Ecto neural progenitor cell (in vitro differentiated cells): ENCODE measurements at regions not wholly inside any gene's neighbourhood (a gene's known extent, or its start where the extent isn't known, plus 50 kb on each side); places are given as distances from the start of the nearest gene placed in this dataset.
"Not testable (repeated sequence)": the region's sequence is repeated elsewhere in the genome, so short reads cannot be mapped to it uniquely, and the experiment has no call there.

Experiments
- DNase-seq: peaks from one replicate; pipeline ENCODE4 v3.0.0-alpha.2; 2018; ENCODE audit warnings: low spot score

DNA sequence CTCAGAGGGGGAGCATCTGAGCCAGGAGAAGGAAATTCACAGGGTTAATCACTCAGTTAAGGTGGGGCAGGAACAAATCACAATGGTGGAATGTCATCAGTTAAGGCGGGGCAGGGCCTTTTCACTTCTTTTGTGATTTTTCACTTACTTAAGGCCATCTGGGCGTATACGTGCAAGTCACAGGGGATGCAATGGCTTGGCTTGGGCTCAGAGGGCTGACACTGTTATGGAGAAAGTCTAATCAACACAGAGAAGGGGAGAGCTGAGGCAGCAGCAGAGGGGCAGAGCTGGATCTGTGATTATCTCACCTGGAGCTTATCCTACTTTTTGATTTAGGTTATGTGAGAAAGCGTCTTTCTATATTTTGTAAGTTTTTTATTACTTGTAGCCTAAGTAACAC is 350.1 kb downstream of the NSUN3 start:
- not testable (repeated sequence) for DNase-seq

DNA sequence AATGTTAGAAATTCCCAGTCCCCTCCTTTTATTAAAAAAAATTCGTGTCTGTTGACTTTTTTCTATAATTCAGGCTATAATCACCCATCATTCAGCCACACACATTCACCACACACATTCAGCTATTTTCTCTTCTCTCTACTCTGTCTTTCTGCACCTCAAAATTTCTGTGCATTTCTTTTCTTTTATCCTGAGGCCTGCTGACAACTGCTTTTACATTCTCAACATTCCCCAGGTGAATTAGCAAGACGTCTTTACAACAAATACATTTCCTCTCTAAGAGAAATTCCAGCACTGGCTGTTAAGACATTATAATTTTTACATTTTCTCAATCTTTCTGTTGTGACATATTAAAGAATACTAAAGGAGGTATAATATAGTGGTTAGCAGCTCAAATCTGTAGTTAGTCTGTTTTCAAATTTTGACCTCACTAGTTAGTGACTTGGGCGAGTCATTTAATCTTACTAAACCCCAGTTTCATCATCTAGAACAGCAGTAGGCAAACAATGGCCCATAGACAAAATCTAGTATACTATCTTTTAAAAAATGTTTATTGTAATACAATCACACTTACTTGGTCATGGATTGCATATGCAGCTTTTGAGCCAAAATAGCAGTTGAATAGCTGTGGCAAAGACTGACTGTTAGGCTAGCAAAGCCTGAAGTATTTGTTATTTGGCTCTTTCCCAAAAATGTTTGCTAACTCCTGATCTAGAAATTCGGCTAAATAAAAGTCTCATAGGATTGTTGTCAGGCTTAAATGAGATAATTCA is 350.7 kb downstream of the NSUN3 start:
- no peak for DNase-seq

DNA sequence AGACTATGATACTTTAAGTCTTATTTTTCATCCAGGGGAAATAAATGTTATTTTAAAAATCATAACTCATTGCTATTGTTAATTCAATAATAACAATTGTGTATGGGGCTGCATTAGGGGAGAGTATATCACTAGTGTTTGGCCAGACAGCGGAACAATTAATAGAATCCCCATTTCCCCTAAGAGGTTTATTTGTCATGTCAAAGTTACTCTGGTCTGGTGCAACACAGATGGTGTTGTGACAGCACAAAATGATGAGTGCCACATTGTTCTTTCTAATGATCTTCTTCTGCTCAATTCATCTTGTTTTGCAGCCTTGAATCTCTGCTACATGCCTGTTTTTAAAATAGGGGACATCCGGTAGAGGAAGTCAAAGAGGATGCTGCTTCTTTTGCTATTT is 351.6 kb downstream of the NSUN3 start:
- no peak for DNase-seq

DNA sequence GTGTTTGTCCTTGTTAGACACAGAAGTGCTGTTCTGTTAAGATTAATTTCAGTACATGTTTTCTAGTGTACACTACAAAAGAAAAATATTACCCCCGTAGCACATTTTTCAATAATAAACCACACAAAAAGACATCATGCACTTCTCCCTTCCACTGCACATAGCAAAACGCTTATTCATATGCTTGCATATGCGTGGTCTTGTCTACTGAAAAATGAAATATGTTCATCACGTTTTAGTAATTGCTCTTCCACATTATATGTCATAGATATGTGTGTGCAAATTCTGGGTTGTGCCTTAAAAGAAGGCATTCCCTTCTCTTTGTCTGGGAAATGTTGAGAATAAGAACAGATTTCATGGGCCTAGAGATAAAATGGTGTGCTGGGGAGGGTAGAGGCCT is 353.9 kb downstream of the NSUN3 start:
- DNase-seq, result no peak

DNA sequence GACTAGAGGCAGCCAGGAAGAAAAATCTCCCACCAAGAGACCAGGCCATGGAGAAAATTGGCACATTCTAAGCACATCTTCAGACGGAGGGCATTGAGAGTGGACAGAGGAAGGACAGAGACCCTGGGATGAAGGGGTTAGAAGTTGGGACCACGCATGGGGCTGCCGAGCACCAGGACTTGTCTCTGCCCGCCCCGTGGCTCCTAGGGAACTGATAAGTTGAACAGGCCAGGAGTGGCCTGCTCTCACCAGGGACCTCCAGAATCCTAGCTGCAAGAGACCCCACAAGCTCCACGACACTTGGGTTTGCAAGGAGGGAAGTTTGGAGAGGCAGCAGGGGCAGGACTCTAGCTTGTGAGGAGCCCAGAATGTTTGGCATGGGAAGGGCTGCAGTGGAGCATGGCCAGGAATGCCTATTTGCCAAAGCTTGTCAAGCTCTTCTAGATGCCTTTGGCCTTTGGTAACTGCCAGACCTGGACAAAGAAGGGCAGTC is 355.1 kb downstream of the NSUN3 start:
- DNase-seq, result no peak

DNA sequence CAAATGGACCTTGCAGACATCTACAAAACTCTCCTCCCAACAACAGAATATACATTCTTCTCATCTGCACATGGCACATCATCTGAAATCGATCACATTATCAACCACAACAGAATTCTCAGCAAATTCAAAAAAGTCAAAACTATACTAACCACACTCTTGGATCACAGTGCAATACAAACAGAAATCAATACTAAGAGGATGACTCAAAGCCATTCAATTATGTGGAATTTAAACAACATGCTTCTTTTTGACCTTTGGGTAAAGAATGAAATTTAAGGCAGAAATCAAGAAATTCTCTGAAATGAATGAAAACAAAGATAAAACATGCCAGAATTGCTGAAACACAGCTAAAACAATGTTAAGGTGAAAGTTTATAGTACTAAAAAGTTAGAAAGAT is 358.1 kb downstream of the NSUN3 start:
- no peak for DNase-seq

DNA sequence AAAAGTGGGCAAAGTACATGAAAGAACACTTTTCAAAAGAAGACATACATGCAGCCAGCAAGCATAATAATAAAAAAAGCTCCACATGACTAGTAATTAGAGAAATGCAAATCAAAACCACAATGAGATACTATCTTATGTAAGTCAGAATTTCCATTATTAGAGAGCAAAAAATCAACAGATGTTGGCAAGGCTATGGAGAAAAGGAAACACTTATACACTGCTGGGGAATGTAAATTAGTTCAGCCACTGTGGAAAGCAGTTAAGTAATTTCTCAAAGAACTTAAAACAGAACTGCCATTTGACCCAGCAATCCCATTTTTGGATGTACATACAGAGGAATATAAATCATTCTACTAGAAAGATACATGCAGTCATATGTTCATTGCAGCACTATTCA is 360.7 kb downstream of the NSUN3 start:
- no peak for DNase-seq

DNA sequence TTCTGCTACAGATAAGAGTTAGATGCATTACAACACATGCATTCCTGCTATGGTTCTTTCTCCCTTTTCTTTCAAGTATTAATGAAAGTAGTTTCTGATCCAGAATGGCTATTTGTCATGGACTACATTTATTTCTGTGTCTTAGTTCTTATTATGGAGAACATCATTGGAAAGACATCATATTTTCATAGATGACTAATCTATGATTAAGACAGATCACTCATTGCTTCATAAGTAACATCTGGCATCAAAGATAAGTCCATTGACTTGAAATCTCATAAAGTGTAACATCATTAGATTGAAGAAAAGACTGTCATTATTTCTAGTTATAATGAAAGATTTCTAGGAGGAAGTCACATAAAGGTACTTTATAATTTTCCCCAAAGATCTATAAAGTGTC is 366.7 kb downstream of the NSUN3 start:
- DNase-seq, result no peak

DNA sequence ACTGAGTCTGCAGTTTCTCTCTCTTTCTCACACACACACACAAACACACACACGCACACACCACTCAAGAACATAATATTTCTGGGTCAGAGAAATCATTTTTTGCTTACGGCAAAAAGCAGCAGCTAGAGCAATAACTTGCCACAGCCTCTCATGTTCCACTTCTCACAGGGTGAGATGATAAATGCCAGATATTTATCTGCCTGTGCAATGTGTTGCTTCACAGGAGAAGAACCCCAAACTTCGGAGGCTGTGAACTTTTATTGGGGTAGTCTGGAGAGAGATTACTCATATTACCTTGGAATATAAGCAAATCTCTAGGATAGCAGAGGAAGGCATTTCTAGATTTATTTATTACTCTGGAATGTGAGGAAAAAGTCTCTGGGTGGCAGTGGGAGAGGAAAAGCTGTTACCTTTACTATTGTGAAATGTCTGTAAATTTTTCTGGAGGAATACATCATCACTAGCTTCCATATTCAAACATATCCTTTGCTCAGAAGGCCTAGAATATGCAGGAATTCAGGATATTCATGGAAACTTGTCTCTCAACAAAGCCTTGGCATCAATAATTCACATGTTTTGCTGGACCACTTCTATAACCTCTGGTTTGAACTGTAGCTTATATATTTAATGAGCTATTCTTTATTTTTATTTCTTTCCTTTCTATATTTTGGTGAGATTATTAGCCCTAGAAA is 369.2 kb downstream of the NSUN3 start:
- DNase-seq, result no peak

DNA sequence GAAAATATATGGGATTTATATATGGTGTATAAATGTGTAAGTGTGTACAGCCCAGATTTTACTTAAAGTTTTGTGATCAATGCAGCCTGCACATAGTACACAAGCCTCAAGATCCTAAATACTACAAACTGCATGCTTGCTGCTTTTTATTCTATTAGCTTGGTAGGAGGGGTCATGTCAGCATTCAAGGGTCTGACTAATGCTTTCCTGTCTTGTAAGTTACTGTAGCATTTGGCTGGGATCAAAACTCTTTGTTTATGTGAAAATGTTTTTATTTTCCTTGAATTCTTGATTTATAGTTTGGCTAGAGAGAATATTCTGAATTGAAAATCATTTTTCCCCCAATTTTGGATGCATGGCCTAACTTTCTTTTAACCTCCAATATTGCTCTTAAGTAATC is 370.9 kb downstream of the NSUN3 start:
- DNase-seq, result no peak

DNA sequence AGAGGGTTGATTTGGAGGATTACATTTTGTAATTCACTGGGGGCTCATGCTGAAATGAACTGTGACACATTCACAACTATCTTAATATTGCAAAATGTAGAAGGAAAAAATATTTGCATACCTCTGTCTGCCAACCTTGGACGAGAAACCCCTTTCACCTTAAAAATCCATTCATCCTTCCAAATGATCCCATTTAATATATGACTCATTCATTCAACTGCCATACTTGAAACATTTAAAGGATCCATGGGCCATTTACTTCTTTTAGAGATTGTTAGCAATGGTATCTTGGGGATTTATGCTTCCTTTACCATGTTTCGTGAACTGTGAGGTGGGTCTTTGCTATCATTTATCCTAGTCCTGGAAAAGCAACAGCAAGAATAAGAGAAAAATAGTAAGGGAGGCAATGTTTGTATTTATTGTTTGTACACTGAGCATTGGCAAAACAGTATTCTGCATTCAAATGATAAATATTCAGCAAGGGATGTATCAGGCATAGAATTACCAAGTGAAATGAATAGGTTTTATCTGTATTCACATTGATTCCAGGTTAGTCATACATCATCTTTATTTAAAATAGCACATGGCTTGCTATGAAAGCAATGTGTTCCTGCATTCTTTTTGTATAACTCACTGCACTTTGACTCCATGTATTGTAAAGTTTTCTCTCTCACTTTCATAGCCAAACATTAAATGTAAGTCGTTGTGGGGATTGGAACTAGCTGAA is 378.1 kb downstream of the NSUN3 start:
- DNase-seq, result no peak

DNA sequence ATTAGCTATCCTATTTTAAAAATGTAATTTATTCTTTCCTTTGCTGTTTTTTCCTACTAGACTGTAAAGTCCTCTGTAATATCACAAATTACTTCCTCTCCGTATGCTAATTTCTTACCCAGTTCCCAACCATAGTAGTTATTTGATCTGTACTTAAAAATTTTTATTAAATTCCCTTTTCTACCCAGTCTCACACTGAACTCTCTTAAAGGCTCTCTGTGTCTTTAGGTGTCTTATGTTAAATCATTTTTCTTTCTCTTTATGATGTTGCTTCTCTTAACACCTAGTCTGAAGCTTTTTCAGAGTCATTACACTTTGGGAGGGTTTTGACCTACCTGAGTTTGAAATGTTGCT is 378.6 kb downstream of the NSUN3 start:
- DNase-seq, result no peak

DNA sequence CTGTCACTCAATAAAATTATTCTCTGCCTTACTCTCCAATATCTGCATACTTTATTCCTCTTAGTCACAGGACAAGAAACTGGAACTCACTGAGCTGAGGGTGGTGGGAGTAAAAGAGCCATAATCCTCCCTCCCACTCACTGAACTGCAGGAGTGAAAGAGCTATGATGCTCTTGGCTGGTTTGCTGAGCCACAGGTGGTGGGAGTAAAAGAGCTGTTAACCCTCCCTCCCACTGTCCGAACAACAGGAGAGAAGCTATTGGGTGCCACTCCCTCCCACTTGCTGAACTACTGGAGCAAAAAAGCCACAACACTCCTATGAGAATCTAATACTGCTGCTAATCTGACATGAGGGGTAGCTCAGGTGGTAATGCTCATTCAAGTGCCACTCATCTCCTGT is 391.0 kb downstream of the NSUN3 start:
- DNase-seq, result no peak

DNA sequence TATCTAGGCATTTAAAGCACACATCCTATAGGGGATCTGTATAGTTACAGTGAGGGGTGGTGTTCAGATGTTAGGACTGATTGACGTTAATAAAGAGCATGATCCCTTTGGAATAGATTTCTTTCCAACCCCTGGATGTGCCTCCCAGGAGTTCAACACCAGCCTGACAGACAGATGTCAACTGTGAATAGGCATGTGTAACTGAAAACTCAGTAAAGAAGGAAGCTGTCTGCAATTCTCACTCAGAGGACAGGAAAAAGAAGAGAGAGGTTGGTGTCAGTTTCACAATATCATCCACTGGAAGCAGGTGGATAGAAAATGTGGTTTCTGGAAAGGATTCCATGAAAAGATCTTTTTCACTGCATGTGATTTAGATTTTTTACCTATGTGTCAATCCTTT is 396.3 kb downstream of the NSUN3 start:
- DNase-seq, result no peak

DNA sequence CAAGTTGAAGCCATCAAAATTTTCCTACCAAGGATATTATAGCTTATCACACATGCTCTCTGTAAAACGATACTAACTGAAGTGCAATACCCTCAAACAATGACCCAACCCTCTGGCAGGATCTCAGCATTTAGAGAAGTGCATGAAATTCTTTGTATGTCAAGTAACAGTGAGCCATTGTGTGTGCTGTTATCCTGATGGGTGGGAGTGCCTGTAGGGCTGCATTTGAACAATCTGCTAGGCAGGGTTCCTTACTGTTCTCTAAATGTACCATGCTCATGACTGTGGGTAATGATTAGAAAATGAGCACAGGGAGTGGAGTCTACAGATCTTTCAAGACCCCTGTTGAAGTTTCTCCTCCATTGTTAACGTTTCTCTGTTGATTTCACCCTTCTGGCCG is 398.1 kb downstream of the NSUN3 start:
- no peak for DNase-seq

DNA sequence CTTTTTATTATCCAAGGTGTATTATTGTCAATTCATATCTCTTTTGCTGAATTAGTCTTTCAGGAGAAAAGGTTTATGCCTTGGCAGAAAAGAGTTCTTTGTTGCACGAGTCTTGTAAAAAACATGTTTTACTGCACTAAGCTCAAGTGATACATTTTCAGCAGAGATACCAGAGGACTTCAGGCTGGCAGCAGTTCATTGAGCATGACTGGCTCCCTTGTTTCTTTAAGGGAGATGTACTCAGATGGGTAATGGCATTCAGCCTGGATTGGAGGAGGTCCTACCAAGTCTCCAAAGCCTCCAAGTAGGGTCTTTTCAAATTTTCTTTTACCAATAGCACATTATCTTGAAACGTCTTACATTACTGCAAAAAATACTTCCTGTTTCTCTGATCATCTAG is 400.1 kb downstream of the NSUN3 start:
- DNase-seq, result no peak

DNA sequence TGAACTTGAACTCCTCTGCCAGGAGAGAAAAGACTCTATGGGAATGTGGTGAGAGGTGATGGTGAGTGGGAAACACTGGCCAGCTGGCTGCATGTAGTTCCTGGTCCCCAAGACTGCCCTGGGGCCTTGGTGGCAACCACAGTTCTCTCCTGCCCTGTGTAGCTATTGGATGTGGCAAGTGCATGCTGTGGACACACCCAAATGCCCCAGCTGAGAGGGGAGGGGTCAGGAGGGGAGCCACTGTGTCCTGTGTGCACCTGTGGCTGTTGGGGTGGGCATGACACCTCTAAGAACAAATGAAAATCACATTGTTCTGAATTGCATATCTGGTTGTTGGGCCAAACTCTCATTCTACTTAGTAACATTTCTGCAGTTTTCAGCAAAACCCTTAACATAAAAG is 409.6 kb downstream of the NSUN3 start:
- DNase-seq, result no peak

DNA sequence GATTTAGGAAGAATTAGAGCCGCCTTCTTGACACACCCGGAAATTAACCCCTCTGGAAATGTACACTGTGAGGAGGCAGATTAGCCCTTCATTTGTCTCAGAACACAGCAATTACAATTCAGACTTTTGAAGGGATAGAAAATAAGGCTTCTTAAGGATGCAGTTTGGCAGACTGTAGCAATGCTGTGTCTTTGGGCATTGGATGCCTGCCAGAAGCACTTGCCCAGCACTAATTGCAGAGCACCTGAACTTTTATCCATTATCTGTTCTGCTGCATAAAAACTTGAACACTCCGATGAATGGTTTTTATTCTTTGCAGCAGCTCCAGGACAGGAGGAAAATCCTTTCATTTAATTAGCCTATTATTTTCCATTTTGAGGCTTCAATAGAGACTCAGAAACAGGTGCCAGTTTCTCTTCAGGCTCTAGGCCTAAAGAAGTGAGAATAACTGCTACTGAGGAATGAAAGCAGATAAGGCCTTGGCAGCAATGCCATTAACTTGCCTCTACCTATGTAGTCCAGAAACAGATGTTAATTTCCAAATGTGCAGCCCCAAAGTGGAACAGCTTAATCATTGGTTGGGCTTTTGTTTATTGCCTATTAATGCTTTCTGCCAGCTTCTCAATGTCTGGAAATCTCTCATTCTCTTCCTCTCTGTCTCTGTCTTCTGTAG is 418.5 kb downstream of the NSUN3 start:
- no peak for DNase-seq

DNA sequence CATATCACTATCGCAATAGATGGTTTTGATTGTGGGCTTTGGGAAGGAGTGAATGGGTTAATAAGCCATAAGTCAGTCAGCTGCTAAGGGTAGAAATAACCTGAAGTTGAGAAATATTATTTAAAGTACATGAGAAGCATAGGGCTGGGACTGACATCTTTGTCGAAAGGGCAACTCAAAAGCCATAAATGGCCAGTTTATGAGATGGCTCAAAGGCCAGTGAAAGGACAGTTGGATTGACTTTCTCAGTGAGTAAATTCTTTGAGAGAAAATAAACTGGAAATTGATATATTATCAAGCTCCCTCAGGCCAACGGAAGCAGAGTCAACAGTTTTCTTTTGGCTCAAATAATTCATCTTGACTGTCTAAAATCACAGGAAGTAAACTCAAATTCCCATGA is 419.8 kb downstream of the NSUN3 start:
- no peak for DNase-seq

DNA sequence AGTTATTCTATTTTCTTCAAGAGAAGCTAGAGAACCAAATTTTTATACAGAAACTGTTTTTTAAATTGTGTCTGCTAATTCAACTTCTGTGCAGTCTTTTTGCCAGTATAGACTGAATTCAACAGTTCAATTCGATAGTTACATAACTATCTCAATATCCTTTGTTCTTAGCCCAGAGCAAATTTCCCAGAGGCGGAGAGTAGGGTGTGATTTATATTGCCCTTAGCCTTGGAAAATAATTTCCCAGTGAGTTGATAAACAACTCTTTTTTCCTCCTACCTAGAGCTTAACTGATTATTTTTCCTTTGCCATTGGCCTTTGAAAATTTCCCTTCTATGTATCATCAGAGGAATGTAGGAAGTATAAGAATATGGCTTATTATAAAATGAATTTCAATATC is 420.5 kb downstream of the NSUN3 start:
- no peak for DNase-seq

DNA sequence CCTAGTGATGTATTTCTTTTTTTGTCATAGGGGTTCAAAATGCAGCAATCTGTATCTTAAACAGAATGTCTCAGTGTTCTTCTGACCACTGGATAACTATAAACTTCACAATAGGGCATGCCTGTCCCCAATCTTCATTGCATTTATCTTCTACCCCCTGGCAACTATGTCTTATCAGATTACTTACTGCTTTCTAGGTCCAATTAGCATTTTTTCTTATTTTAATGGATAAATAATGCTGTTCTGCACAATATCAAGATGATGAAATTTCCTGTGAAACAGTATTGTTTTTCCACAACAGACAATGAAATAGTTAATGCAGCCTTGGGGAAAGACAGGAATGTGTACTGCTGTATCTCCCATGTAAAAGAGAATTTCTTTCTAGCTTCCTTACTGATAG is 432.1 kb downstream of the NSUN3 start:
- no peak for DNase-seq

DNA sequence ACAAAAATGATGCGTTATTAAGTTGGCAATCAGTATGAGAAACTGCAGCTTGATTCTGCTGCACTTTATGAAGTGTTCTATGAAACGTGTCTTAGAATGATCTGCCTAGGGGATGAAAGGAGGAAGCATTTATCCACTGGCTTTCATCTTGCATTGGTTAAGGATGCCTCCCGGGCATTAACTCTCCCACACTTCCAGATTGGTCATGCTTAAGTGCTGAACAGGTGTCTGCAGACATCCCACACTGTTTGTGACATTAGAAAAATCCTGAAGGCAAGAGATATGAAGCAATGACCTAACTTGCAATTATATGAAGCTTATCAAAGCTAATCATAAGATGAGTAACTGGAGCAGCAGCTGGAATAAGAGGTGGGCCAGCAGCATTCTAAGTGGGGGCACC is 437.3 kb downstream of the NSUN3 start:
- DNase-seq, result no peak

DNA sequence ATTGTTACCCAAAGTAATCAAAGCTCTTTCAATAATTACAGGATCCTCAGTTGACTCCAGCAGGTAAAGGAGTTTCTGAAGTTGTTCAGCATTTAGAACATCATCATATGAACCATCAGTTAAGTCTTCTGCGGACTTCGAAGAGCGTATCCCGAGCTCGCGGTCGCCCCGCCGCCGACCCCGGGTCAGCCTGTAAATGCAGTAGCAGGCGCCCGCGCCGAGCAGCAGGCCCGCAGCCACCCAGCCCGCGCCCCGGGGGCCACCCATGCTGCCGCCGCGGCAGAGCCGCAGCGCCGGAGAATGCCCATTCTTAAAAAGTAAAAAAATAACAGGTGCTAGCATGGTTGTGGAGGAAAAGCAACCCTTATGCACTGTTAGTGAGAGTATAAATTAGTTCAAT is 444.5 kb downstream of the NSUN3 start:
- not testable (repeated sequence) for DNase-seq
